Right ventricle myocardium superior (tissue), 1 donor: ENCODE measurements at regions not wholly inside any gene's neighbourhood (a gene's known extent, or its start where the extent isn't known, plus 50 kb on each side); places are given as distances from the start of the nearest gene placed in this dataset.

Source experiments
- ATAC-seq: fragments of 200-7000 bp; cut with Tn5 transposase; one replicate; pipeline ENCODE4 v1.9.1; 2020; ENCODE audit warnings: mild to moderate bottlenecking; ENCODE audit not compliant: poor library complexity
- DNase-seq: peaks from one replicate; pipeline ENCODE4 v3.0.0-alpha.2; 2020
- intact Hi-C: fragments of 100-400 bp; cut with DNase I; formaldehyde crosslinking; loops from one replicate; pipeline ENCODE4 v1.11.2; 2022
- donor health status: DM: no; HTN: yes; CAD: no; lungs with severe emphysema.

DNA sequence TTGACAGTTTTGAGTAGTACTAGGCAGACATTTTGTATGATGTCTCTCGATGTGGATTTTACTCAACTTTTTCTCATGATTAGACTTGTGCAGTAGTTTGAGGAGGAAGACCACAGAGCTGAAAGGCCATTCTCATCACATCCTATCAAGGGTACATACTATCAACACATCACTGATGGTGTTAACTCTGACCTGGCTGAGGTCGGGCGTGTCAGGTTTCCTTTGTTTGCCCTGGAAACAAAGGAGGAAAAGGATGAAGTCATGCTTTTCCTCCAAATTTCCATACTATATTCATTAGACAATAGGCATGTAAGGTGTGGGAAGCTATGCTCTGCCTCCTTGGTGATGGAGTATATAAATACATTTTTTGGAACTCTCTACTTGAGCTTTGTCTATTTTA lies 211.1 kb downstream of the DSEL start:
- ATAC-seq (no peak), DNase-seq (no peak)
- intact Hi-C loops: no loop called here

DNA sequence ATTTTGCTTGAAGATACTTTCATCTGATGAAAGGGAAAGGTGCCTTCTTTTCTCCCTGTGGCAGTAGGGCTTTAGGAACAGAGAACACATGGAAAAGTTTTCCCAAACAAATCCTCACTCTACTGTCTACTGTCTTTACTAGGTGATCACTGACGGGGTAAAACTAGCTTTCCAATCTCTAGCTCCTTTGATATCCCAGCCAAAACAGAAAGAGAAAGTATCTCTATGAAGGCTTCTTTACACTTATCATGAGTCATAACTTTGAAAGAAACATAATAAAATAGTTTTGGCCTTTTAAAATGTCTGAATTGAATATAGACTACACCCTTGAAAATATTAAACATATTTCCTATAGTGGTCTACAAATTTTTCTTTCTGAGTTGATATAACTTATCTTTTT lies 214.5 kb downstream of the DSEL start:
- no peak for ATAC-seq
- DNase-seq: no peak
- intact Hi-C loops: no loop called here

DNA sequence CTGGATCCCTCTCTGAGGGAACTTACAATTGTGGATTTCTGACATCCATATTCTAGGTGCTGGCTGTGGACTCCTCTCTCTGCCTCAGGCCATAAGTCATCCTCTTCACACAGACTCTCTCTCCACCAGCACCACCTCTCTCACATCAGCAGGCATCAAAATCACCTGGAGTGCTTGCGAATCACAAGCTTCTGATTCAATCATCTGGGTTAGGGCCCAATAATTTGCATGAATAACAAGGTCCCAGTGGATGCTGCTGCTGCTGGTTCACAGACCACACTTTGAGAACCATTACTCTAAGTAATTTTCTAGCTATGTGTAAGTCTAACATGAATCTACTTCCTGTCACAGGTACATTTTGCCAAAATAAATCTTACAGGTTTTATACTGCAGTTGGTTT lies 214.9 kb downstream of the DSEL start:
- ATAC-seq: no peak
- intact Hi-C loops: no loop called here

DNA sequence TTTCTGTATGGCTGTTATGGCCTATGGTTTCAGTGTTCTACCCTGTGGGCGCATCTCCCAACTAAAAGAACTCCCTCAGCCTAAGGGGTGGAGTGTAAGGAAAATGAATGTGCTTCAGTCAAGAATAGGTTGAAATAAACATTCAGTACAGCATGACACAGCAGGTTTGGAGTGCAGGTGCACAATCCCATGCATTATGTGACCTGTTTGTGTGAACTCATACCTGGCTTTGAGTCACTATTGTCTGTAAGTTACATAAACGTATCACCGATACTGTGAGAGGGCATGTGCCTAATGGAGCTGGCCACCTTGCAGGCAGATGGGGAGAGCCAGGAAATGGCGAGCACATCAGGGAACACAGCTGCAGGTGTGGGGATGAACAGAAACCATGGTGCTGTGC lies 216.0 kb downstream of the DSEL start:
- no peak for ATAC-seq
- DNase-seq: no peak
- intact Hi-C loops: no loop called here

More for the DNA sequence above, 214.9 kb downstream of the DSEL start:
- DNase-seq: no peak

DNA sequence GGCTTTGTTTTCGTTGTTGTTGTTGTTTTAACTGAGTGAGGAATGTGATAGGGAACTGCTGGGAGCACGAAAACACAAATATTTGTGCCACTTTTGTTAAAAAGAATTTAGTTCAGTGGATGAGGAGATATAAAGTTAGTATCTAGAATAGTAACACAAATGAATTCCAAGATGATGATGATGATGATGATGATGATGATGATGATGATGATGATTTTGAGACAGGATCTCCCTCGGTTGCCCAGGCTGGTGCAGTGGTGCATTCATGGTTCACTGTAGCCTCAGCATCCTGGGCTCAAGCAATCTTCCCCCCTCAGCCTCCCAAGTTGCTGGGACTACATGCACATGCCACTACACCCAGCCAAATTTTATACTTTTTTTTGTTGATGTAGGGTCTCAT lies 223.7 kb downstream of the DSEL start:
- intact Hi-C loops: no loop called here
- ATAC-seq: no peak
- no peak for DNase-seq

DNA sequence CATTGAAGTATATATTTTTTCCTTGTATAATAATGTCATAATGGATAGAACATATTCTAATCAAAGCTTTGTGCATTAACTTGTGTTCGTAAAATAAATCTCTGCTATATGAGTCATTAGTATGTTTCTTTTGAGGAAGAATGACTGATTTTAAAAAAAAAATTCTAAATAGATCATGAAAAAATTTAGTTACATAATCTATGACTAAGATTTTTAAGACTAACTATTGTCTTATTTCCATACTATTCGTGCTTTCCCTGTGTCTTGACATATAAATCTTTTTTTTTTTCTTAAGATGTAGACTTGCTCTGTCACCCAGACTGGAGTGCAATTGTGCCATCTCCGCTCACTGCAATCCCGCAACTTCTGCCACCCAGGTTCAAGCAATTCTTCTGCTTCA lies 226.1 kb downstream of the DSEL start:
- ATAC-seq (no peak), DNase-seq (no peak)
- intact Hi-C loops: no loop called here

DNA sequence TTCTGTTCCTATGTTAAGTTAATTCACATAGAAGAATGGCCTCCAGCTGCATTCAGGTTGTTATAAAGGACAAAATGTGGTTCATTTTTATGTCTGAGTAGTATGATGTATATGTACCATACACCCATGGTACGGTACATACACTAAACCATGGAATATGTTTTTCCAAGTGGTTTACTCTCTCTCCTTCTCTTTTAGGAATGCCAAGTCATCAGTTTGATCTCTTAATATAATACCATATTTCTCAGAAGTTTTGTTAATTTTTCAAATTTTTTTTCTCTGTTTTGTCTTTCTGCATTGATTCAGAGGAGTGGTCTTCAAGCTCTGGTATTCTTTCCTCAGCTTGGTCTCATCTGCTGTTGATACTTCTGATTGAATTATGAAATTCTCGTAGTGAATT lies 230.9 kb downstream of the DSEL start:
- DNase-seq (no peak), ATAC-seq (no peak)
- intact Hi-C loops: no loop called here

DNA sequence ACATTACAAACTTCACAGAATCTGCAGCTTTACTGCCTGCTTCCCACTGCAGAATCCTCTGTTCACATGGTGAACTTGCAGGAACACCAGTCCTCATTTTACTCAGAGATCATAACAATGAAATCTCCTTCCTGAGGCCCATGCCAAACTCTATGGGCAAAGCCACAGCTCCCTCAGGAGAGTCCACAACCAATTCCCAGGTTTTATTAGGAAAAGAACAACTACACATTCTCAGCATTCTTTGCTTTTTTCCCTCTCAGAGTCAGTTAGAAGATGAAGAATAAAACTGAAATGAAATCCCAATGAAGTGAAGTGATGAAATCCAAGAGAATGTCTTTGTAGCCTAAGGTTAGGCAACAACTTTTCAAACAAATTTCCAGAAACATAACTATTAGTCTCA lies 233.7 kb downstream of the DSEL start:
- DNase-seq (no peak), ATAC-seq (no peak)
- intact Hi-C loops: no loop called here

DNA sequence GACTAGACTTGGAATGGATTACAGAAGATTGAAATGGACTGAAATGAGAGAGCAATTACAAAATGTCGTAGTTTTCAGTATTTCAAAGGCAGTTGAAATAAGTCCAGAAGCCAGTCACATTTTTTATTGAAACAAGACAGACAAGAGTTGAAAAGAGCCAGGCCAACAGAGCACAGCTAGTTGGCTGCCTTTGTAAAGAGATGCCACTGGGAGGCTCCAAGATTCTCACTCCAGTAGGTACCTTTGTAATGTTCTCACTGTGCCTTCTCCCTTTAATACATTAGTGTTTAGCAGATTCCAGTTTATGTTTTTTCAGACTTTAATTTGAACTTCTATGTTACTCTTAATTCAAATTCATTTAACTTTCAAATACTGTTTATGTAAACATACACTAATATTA lies 234.8 kb downstream of the DSEL start:
- ATAC-seq (no peak), DNase-seq (no peak)
- intact Hi-C loops: no loop called here

DNA sequence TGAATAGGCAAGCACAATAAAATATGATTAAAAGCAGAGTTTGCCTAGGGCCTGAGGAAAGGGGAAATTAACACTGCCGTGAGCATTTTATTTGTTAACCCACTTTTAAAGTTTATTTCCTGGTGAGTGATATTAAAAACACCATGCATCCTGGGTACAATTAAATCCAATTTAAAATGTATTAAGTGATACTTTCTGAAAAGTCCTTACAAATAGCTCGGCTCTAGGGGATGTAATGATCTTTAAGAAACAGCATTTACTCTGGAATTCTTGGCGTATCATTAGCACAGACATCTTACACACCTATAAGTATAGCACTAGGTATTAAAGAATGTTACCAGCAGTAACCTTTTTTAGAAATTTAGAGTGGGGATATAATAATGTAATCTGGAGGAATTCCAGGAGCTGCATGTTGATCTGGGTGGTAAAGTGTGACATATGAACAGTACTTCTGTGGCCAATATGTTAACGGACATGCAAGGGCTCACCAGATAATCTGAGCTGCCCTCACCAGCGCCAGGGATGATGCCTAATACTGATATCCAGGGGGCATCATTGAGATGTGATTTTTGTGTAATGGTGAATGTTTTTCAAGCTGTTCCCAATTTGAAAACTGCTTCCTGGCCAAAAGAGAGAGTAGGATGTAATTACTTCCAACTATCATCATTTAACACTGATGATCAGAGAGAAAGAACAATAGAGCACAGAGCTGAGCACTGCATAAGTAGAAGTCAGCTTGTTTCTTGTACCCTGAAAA lies 235.9 kb downstream of the DSEL start:
- no peak for ATAC-seq
- intact Hi-C loops: no loop called here

DNA sequence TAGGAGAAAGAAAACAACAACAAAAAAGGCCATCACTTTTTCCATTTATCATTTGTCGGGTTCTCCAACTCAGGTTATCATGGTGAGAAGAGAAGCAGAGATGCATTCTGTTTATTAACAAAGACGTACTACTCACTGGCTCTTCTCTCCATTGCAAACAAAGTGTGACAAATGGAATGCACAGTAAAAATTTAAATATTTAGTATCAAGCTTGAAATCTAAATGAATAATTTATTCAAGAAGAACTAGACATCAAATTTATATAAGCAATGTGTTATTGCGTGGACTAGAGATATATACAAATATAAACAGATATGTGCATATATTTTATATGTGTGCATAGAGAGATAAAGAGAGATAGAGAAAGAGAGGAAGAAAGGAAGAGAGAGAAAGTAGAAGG lies 236.5 kb downstream of the DSEL start:
- intact Hi-C loops: no loop called here
- no peak for ATAC-seq
- no peak for DNase-seq

More for the DNA sequence above, 235.9 kb downstream of the DSEL start:
- no peak for DNase-seq

DNA sequence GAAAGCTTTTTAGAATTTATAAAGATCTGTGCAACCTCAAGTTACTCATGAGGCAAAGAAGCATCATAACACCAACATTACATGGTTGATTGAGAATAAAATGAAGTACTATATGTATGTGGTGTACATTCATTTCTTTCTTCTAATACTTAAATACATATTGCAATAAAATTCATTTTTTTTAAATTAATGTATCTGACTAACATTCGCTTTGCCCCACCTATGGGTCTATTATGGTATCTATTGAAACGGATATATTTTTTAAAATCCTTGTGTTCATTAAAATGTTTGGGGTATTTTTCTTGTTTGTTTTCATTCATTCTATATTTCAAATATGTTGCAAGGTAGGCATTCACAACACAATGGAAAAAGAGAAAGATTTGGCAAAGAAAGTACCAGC lies 237.5 kb downstream of the DSEL start:
- no peak for ATAC-seq
- no peak for DNase-seq
- intact Hi-C loops: no loop called here

DNA sequence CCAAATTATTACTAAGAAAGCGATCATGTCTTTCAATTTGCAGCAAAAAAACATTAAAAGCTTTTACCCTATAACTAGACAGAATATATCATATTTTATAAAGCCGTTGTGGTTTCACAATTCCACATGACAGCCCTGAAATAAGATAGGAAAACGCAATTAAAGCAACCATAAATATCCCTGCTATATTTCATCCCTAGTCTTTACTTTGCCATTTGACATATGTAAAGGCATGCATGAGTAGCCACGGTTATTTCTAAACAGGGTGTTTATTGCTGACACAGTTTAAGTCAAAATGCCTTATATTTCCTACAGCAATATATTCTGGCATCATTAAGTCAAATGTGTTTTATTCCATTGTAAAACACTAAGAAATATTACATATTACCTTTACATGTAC lies 239.9 kb downstream of the DSEL start:
- ATAC-seq (no peak), DNase-seq (no peak)
- intact Hi-C loops: no loop called here

DNA sequence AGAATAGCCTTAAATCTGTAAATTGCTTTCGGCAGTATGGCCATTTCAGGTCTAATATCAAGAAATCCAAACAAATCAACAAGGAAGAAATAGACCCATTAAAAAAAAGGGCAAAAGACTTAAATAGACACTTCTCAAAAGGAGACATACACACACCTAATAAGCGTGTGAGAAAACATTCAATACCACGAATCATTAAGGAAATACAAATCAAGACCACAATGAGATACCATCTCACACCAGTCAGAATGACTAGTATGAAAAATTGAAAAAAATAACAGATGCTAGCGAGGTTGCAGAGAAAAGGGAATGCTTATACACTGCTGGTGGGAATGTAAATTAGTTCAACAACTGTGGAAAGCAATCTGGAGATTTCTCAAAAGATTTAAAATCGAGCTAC lies 243.2 kb downstream of the DSEL start:
- ATAC-seq (no peak), DNase-seq (no peak)
- intact Hi-C loops: no loop called here

DNA sequence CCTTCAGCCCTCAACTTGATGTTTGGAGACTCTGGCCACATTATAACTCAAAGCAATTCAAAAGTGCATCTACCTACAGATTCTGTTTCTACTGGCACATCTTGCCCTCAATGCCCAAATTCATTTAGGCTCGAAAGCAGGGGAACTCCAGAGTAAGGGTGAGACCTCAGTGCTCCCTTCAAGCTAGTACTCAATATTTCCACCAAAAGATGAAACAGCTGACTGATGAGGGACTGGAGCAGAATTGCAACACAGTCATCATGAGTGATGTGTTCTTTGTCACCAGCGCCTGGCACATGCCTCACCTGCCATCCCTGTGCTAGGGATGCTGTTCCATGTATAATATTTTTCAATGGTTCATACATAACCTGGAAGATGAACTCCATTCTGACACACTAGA lies 247.3 kb downstream of the DSEL start:
- no peak for ATAC-seq
- no peak for DNase-seq
- intact Hi-C loops: no loop called here

DNA sequence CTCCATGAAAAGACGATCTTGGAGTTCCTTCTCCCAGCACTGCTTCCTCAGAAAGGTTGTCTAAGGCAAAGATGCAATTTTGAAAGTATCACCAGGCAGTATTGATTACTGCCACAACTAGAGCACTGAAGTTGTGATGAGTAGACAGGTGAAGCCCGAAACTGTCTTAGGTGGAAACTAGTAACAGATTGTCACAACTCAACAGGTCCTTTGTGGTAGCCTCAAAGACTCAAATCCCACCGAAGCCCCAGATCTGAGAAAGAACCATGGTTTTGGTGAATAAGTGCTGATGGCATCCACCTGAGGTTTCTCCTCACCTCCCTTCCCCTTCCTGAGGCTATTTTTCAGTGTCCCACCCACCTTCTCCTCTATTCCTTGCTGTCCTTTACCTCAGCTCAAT lies 248.0 kb downstream of the DSEL start:
- intact Hi-C loops: no loop called here
- ATAC-seq: no peak
- DNase-seq: no peak

DNA sequence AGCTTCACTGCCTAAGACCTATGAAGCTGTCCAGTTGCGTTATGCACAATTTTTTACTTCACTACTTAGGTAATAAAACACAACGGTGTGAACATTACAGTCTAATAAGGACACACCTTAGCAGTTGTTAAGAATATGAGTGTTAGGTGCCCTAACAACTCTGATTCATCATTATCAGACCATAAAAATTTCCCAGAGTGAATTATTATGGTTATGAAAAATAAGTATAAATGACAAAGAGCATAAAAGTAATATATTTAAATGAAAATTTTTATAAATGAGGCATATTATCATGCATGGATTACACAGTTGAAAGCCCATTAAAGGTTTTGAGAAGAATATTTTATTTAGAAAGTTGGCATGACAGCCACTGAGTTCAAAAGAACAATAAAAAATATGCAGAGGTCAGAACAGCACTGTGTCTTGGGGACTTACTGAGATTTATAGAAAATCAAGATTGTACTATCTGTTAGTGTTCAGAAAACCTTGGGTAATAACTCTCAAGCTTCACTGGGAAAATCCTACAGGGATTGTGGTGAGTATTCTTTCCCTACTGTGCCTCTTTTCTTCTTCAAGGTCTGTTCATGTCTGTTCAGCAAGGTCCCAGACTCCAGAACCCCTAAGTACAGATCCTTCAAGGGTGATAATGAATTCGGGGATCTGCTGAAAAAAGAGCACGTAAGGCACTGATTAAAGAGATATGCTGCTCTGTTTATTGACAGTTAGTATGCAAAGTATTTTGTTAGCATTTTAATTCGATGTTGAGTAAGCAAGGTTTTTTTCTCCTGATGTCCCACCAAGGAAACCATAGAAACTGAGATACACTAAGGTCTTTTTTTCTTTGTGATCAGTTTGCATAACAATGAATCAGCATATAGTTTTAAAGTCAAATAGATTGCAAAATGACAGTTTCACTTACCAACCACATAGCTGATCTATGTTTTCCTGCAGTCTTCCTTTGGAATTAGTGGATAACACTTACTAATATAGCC lies 250.0 kb downstream of the DSEL start:
- DNase-seq: no peak
- no peak for ATAC-seq
- intact Hi-C loops: no loop called here

DNA sequence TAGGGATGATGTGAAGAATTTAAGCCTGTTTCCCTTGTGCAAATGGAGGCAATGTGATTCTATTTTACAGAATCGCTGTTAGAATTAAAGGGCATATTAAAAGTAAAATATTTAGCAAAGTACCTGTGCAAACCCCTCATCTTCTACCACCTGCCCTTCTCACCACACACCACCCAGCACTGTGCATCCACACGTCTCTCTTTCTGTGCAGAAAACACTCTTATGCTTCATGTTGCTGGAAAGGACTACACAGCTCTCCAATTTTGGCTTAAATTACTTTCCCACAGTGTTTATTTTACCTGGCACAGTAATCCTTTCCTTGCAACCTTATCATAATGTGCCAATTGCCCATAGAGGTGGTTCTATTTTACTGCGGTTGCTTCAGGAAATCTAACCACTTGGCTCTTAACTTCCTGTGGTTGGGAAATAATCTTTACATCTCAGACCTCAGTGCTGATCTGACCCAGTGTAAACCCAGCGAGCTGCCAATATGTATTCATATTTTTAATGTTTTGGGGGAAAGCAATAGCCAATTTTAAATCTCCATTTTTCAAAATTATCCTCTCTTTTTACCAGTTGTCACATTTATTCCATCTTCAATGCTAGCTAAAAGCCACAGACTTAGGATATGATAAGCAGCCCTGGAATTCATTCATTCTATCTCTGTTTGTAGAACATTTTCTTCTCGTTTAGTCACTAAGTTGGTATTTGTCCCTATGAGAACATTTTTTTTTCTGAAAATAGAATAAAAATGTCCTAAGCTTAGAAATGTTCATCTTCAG lies 250.9 kb downstream of the DSEL start:
- DNase-seq: no peak
- ATAC-seq: no peak
- intact Hi-C loops: no loop called here

DNA sequence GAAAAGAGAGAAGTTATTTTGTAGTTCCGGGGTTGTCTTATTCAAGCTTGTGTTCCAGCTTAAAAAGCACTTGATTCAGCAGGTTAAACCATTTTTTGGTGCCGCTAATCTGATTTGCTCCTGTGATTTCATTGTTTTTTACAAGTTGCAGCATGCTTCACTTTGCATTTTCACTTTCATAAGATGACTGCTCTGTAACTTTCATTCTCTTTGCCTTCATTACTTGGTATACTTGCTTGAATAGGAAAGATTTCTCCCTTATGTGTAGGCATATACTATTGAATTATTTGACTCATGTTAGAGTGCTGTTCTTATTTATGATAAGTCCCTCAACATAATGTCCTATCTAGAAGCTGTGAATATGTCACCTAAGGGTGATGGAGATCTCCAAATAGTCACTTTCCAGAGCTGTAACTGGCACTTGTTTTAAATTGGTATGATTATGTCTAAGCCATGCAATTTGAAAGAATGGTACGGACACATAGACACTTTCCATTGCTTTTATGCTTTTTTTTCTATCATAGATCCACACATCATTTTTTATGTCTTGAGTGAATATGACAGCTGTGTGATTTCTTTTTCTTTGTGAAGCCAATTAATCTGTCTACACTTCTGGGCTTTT lies 254.5 kb downstream of the DSEL start:
- DNase-seq (no peak), ATAC-seq (no peak)
- intact Hi-C loops: no loop called here
